Activated CD4-positive, alpha-beta T cell treated with anti-CD3 and anti-CD28 coated beads, Interleukin-10, Interleukin-2, amounts not matched to agents 100 ng/mL and 50 ng/mL, durations not matched to agents 16 hours and 8 hours (primary cell): ENCODE measurements at regions not wholly inside any gene's neighbourhood (a gene's known extent, or its start where the extent isn't known, plus 50 kb on each side); places are given as distances from the start of the nearest gene placed in this dataset.
"Not testable (repeated sequence)": the region's sequence is repeated elsewhere in the genome, so short reads cannot be mapped to it uniquely, and the experiment has no call there.

Experiments
- DNase-seq: peaks from one replicate; pipeline ENCODE4 v3.0.0-alpha.2; 2020

DNA sequence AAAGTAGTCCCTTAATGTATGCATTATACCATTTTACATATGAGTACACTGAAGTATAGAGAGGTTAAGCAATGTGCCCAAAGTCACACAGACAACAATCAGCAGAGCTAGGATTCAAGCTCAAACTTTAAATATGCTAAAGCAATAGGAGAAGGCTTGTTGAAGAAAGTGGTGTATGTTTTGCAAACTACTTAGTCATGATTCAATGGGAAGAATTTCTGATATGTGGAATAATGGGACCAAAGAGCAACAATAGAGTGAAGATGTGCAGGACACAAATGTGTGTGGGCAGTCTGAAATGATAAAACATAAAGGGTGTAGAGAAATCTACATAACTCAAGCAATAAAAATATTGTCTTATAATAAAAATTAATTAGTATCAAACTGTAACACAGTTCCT lies 109.0 kb upstream of the ARSJ start:
- no peak for DNase-seq

DNA sequence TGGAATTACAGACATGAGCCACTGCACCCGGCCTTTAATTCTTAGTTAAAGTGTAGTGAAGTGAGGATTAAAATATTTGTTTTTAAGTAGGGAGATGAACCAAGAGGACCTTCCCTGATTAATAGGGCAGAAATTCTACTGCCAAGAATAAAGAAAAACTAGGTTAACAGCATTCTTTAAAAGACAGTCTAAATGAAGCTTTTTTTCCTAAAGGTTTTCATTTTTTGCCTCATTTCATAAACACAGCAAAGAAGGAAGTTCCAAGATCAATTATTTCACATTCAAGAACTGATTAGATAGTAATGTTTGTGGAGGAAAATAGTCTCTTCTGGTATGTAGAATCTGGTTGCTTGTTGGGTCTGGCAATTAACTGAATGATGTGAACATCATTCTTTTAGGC lies 112.1 kb upstream of the ARSJ start:
- no peak for DNase-seq

DNA sequence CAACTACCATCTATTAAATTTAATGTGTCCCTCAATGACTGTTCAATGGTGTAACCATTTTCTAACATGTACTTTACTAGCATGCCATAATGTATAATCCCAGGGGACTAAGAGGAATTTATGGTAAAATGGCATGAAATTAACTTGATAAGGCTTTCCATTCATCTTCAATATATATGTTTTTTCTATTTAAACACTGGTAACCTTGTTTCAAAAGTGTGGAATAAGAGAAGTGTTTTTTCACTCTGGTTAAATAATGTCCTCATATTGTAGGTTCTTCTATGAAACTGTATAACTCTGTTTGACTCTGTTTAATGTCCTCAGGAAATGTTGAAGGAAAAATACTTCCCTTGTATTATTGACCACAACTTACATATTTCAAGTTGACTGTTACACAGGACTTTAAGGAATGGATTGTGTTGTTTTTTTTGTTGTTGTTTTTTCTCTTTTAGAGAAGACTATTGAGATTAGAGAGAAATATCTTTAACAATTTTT lies 113.8 kb upstream of the ARSJ start:
- DNase-seq: no peak

DNA sequence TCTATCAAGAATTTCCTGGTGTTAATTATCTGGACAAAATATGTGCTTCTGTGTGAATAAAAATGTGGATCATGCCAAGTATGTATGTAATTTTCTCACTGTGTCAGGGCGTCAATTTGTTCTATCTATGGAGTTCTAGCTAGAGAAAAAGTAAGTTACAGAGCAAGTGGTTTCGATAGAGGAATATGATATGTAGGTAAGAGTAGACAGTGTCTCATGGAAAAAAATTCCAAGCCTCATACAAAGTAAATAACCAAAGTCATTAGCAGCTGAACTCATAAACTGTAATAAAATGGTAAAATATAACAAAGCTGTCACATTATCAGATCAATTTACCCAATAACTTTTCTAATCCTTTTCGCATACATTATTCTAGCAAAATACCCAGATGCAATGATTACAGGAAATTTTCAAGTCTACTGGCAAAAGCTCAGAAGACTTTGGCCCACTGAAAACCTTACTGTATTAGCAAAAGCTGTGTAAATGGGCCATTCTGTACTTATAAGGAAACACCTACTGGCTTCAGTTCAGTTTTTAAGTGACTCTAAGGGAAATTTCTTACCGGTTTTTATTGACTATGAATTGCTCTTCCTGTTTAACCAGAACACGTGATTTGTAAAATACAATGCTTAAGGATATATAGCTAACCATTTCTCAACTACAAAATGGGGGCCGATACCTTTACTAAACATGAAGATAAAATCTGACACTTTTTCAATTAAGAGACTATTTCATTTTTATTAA lies 121.0 kb upstream of the ARSJ start:
- DNase-seq: no peak

DNA sequence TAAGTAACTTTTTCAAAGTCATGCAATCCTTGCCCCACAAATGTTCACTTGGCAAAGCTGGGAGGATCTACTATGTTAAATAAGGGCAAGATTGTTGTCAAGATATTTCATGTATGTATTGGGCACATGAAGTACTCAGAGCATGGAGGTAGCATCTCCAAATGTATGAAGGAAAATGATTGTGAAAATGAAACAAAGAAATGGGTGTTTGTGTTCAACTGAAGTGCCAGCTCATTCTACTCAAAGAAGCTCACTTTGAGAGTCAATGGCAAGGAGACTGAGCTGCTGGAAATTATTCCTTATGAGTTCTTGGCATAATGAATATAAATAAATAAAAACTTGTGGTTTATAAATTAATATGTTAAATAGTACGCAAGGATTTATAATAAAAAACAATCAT lies 124.5 kb upstream of the ARSJ start:
- no peak for DNase-seq

DNA sequence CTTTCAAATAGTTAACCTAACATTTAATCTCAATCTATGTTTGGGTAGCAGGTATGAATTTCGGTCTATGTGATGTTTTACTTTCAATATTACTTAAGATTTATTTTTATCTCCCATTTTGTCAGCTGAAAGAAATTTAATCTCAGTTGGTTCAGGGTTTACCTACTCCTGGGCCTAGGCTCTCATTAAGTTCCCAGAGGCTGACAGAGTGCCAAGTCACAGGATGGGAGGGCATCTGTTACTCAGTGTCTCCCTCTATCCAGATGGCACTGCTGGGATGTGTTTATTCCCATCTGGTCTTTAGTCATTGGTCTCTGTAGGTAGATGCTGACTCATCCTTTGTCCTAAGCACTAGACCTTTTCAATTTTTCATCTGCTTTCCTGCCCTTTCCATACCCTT lies 129.4 kb upstream of the ARSJ start:
- no peak for DNase-seq

DNA sequence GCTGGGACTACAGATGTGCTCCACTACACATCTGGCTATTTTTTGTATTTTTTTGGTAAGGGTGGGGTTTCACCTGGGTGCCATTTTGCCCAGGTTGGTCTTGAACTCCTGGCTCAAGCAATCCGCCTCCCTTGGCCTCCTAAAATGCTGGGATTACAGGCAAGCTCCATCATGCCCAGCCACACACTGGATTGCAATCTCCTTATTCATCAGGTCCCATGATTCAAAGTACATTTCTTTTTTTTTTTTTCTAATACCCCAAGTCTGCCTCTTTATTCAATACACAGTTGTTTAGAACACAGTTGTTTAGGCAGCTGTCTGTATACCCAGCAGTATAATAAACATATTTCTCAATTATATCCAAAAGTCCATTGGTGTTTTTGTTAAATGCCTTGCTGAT lies 130.3 kb upstream of the ARSJ start:
- DNase-seq: no peak

DNA sequence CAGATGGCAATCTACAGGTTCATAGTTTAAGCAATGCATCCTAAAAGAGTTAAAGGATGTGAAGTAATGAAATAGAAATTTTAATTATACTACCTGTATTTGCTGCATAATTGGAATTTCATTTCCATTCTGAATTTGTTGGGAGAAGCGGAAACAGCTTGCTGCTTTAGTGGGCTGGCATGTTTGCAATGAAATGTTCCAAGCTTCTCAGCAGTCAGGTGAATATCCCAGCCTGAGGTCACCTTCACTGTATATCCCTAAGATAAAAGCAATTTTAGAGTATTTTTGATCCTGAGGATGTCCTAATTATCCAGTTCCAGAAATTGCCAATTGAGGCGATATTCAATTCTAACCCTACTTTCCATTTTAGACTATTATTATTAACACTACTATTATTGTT lies 136.1 kb upstream of the ARSJ start:
- no peak for DNase-seq

DNA sequence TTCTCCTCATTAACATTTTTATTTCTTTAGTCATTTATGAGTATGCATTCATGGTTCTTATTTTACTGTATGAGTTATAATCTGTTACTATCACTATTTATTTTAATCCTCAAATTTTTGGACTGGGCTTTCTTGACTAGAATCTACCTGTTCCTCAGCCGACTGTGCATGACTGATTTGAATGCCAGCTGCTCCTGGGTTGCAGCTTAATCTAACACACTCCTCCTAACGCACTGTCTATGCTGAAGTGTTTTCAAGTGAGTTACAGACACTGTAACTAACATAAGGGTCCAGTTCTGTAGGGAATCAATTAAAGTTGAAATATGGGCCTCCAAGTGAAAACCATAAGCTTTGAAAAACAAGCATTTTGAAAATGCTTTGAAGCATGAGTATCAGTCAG lies 137.4 kb upstream of the ARSJ start:
- no peak for DNase-seq

DNA sequence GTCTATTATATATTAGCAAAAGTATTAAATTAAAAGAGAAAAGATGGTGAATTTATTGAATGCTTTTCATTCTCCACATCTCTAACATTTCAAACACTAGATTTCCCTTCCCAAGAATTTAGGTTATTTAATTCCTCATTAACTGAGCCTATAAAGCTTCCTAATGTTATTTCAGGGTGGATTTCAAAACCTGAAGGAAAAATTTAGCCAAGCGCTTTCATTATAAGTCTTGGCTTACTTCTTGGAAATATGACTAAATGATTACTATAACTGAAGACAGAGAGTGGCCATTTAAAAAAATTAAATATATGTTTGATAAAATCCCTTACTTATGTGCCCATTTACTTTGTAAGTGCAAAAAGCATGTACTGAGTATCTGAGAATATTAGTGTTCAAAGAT lies 141.8 kb upstream of the ARSJ start:
- no peak for DNase-seq

DNA sequence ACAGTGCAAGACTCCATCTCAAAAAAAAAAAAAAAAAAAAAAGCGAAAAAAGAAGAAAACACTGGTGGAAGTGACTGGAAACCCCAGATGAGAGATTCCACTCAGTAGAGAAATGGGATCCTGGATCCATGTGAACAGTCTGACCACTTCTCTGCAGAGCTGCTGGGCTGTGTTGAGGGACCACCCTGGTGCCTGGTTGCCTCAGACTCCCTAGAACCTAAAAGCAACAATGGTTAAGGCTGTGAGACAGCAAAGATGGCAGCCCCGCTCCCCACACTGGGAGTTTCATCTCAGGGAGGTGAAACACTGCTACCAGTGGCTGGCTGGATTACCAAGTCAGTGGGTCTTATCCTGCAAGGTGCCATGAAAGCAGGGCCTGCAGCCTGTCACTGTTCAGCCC lies 152.8 kb upstream of the ARSJ start:
- no peak for DNase-seq

DNA sequence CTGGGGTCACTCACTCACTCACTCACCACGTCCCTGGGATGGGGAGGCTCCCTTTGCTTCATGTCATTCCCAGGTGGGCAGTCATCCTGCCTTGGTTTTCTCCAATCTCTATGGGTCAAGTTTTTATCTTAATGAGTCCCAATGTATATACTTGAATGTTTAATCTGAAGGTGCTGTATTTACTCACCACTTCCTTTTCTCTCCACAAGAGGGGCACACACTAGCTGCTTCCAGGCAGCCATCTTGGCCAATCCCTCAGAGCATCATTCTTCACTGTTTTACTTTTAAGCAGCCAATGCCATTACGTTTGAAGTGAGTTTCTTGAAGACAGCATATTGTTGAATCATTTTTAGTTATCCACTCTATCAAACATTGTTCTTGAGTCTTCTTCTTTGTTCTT lies 153.4 kb upstream of the ARSJ start:
- peak; percentile 4 for DNase-seq

DNA sequence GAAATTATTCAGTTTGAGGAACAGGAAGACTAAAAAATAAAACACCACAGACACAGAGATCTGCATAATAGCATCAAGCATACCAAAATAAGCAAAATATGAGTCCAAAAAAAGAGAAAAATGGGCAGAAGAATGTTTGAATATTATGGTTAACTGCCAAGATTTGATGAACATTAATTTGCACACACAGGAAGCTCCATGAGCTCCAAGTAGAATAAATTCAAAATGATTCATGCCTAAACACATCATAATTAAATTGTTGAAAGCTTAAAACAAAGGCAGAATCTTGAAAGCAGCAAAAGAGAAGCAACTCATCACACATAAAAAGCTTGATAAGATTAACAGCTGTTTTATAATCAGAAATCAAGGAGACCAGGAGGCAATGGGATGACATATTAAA lies 156.6 kb upstream of the ARSJ start:
- DNase-seq: no peak

DNA sequence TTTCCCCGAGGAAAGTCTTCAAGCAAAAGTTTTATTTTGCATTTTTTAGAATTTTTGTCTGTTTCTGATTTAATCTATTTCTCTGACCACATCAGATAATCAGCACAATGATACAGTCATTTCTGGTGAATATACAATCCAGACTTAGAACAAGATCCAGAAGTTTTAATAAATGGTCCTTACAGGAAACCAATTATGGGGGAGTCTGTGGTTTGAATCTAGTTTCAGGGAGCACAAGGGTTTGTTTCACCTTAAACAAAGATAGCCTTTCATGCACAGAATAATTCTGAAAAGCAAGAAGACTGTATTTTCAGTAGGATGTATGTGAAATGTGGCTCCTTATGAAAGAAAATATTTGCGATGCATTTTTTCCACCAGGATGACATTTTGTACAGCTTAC lies 158.5 kb upstream of the ARSJ start:
- no peak for DNase-seq

DNA sequence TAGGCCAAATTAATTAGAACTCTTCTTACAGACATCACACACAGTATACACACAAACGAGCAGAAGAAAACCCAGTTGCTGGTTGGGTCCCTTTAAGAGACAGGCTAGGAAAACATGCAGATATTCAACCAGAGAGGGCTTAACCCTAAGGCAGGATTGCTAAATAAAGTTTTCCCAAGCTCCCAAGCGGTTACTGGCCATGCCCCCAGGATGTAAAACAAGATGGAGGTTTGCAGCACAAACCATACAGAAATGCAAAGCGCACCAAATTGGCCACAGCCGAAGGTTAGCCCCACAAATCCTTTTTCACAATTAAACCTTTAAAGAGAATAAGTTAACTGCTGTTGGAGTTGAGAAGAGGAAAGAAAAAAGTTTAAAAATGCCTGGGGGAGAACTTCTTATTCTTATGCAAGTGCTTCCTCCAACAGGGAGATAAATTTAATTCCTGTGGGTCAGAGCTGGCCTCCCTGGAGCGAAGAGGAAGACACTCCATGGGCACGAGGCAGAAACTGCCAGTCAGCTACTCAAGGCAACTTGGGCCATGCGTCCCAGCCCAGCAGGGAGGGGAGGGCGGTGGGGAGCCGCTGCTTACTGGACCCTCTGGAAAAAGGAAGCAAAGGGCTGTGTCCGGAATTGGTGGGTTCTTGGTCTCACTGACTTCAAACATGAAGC lies 167.6 kb upstream of the ARSJ start:
- DNase-seq: no peak

DNA sequence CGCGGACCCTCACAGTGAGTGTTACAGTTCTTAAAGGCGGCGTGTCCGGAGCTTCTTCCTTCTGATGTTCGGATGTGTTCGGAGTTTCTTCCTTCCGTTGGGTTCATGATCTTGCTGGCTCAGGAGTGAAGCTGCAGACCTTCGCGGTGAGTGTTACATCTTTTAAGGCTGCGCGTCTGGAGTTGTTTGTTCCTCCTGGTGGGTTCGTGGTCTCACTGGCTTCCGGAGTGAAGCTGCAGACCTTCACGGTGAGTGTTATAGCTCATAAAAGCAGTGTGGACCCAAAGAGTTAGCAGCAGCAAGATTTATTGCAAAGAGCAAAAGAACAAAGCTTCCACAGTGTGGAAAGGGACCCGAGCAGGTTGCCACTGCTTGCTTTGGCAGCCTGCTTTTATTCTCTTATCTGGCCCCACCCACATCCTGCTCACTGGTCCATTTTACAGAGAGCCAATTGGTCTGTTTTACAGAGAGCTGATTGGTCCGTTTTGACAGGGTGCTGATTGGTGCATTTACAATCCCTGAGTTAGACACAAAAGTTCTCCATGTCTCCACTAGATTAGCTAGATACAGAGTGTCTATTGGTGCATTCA lies 168.3 kb upstream of the ARSJ start:
- DNase-seq: peak; percentile 1

DNA sequence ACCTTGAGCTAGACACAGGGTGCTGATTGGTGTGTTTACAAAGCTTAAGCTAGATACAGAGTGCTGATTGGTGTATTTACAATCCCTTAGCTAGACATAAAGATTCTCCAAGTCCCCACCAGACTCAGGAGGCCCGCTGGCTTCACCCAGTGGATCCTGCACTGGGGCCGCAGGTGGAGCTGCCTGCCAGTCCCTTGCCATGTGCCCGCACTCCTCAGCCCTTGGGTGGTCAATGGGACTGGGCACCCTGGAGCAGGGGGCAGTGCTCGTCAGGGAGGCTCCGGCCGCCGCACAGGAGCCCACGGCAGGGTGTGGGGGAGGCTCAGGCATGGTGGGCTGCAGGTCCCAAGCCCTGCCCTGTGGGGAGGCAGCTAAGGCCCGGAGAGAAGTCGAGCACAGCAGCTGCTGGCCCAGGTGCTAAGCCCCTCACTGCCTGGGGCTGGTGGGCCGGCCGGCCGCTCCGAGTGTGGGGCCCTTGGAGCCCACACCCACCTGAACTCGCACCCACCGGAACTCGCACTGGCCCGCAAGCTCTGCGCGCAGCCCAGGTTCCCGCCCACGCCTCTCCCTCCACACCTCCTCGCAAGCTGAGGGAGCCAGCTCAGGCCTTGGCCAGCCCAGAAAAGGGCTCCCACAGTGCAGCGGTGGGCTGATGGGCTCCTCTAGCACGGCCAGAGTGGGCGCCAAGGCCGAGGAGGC lies 169.1 kb upstream of the ARSJ start:
- DNase-seq: not testable (repeated sequence)

DNA sequence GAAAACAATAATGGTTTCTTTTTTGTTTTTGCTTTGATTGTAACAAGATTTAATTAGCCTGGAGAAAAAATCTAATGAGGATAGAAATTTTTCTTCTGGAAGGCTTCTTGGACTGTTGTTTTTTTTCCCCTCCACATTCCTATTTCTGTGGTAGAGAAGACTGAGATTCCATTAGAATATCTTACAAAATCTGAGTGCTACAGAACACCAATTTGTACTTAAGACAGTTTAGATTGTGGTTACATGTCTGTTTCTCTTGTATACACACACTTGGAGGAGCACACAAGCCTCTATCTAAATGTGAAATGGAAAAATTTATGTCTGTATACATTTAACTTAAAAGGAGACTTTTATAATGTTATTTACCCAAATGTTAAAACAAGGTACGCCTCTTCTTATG lies 176.9 kb upstream of the ARSJ start:
- no peak for DNase-seq

DNA sequence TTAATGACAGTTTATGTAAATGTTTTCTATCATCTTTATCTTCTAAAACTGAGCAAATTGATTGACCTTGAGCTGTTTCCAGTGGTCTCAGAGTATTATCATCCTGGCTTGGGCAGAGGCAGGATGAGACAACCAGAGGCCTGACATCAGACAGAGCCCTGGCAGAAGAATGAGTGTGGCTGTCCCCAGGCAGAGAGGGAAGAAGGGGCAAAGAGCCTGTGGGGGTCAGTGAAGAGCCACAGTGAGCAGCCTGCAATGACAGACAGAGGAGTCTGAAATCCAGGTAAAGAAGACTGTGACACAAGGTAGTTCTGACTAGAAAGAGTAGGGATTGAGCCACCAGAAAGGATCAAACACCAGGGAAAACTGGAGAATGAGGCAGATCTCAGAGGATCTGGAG lies 182.4 kb upstream of the ARSJ start:
- no peak for DNase-seq

DNA sequence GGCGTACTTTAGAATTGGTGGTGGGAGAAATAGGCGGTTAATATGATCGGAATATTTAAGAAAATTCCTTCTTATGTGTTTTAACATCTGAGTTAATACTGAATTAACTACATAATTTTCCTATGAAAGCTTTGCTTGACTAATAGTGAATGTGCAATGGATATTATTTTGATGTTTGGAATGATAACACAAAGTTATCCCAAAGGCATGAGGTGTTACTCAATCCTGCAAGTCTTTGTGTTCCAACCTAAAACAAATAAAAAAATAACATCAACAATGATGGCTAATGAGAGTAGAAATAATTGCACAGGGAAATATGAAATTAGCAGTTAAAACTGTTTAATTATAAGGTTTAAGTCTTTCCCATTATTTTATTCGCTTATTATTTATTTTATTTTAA lies 183.6 kb upstream of the ARSJ start:
- DNase-seq: no peak

DNA sequence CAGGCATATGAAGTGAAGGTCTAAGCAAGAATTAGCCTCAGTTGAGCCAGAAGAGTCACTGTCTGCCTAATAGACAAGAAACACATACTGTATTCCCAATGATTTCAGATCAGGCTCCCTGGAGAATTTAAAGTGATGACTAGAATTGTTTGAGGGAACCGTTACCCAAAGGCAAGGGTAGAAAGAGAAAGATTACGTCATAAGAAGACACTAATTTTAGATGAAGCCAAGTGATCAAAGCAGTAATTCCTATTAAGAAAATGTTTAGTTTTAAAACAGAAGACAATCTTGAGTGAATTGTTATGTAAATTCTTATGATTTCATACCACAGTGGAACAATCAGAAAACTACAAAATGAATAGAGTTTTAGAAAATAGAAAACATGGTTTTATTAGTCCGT lies 194.5 kb upstream of the ARSJ start:
- no peak for DNase-seq

DNA sequence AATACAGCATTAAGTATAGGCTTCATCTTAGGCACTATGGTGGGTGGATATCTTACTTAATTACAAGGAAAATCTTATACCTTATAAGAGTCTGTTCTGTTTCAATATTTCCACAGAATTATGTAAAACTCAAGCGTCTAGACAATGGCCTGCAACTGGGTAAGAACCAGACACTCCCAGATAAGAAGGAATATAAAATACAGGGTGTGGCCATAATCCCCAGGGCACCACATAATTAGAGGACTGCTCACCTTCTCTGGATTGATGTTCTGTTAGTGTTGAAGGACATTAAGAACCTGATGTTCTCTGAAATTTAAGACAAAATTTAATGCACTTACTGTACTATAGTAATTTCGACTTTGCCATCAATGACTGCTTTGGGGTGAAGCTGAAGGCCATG lies 198.2 kb upstream of the ARSJ start:
- no peak for DNase-seq

DNA sequence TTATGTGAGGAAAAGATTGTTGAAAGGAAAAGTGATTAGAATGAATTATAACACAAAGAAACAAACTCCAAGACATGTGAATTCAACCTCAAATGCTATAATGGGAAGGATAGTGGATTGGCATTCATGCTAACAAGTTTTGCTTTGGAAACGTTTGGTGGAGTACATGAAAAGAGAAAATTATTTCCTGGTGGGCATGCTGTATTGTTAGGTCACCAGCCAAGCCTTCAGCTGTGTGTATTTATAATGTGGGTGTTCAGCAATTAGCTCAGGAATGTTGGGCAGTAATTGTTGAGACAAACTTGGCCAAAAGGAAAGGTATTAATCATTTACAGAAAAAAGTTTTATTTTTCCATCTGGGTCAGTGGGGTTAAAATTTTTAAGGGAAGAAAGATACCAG lies 198.9 kb upstream of the ARSJ start:
- no peak for DNase-seq

DNA sequence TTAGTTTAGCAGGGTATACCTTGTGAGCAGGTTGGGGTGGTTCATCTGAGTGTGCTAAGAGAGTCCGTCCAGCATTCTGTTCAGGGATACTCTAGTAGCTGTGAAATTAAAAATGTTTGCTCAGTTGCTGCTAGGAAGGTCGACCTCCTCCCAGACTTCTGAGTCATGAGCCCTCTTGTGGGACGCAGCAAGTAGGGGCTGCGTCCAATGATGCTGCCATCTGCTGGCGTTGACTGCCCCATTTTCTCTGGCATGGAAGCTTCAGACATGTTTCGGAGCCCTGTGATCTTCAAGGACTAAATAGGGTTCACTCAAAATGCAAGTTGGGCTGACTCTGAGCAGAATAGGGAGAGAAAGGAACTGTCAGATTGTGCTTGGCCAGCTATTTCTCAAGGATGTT lies 201.0 kb upstream of the ARSJ start:
- DNase-seq: peak; percentile 23
